Fibroblast of skin of left biceps (primary cell): ENCODE measurements at regions not wholly inside any gene's neighbourhood (a gene's known extent, or its start where the extent isn't known, plus 50 kb on each side); places are given as distances from the start of the nearest gene placed in this dataset.
"Not testable (repeated sequence)": the region's sequence is repeated elsewhere in the genome, so short reads cannot be mapped to it uniquely, and the experiment has no call there.

Experiments
- DNase-seq, 2 experiments: peaks; one replicate each; pipeline ENCODE4 v3.0.0-alpha.2; 2013; ENCODE audit warnings: low read depth in 2 of 2

DNA sequence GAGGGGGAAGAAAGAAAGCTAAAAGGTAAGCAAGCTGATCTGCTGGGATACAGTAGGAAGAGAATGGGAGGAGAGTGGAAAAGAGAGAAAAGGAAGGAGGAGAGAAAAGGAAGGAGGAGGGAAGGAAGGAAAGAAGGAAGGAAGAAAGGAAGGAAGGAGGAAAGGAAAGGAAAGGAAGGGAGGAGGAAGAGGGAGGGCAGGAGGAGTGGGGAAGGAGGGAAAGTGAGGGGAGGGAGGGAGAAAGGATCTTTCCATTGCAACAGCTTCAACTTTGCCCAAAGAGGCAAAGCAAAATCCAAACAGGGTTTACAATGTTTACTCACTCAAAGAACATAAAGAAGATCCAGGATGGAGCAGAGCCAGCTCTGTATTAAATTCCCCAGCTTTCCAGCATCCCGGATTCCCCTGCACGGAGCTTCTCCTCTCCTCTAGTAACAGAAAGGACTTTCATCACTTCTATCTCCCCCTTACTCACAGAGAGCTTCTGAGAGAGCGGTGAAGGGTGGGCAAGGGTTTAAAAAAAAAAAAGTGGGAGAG is 494.2 kb upstream of the PROK2 start:
- DNase-seq: no peak

DNA sequence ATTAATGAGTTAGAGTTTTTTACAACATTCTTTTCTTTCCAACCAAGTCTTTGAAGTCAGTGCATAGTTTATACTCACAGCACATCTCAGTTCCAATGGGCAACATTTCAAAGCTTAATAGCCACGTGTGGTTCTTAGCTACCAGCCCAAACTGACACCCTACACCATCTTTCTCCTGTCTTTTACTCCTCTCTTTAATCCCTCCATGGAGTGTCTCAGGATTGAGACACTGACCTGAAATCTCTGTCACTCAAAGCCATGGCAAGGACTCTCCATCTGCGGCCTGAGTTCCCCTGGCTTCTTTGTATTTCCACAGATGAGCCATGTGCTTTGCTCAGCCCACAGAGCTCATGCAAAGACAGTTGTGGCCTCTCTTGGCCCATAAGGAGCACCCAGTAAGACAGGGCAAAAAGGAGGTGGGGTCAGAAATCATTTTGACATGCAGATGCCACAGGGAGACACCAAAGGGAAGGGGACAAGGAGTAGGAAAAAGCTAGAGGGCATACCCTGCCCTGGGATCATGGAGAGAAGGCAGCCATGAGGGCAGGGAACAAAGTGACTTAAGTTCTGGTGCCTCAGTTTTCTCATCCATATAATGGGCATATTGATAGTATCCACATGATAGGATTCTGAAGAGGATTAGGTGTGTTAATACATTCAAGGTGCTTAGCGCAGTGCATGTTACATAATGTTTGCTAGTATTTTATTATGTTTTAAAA is 493.6 kb upstream of the PROK2 start:
- no peak for DNase-seq

DNA sequence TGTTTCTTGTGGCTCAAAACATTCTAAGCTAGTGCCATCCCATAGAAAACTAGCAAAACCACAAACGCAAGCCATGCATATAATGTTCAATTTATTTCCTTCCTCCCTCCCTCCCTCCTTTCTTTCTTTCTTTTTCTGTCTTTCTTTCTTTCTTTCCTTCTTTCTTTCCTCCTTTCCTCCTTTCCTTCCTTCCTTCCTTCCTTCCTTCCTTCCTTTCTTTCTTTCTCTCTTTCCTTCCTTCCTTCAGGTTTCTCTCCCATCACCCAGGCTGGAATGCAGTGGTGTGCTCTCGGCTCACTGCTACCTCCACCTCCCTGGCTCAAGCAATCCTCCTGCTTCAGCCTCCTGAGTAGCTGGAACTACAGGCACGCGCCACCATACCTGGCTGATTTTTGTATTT is 492.8 kb upstream of the PROK2 start:
- no peak for DNase-seq

GRCh38 chr3:72276806-72277205 is 491.9 kb upstream of the PROK2 start:
- DNase-seq: no peak

DNA sequence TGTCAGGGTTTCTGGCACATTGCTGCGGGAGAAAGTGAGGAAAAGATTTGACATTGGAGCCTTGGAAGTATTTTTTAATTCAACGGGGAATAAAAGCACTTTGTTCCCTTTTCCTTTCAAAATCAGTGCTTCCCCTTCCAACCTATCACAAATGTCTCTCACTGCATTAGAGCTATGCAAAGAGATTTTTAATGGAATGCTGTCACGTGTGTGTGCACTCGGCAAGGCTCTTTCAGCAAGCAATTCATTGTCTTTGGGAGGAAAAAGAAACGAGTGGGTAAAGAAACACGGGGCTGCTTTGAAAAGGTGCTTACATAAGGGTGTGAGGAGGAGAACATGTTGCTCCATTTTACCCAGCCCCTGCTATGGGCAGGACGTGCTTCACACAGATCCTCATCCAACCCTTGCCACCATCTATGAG is 490.4 kb upstream of the PROK2 start:
- DNase-seq: no peak

DNA sequence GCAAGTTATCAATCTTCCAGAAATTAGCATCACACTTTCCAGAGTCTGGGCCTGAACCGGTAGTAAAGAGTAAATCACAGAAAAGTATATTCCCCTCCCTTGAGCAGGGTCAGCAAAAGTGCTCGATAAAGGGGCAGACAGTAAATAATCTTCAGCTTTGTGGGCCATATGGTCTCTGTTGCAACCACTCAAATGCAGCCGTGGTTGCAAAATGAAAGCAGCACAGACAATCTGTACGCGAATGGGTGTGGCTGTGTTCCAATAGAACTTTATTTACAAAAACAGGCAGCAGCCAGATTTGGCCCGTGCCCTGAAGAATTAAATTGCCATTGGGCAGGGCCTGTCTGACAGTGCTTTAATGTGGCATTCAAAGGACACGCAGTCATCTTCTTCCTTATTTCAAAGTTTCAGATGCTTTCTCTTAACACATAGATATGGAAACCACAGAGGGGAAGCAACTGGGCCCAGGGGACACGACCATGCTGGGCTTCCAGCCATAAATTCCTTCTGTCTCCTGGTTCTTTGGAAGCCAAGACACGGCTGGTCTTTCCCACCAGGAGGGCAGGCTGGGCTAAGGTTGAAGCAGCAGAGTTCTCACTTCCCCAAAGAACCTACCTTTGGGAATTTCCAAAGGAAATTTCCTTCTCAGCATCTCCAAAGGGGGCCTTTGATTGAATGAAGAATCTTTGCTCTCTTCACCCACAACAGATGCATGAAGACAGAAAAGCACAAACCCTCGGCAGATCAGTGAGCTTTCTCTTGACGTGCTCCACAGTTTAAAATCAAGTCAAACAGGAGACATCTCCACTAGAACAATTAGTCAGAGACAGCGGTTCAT is 489.8 kb upstream of the PROK2 start:
- DNase-seq: peak; percentile 79 to 83

- DNase-seq: peak; percentile 94 to 95
Observed at GRCh38 chr3:72273615-72274014, 488.7 kb upstream of the PROK2 start.

DNA sequence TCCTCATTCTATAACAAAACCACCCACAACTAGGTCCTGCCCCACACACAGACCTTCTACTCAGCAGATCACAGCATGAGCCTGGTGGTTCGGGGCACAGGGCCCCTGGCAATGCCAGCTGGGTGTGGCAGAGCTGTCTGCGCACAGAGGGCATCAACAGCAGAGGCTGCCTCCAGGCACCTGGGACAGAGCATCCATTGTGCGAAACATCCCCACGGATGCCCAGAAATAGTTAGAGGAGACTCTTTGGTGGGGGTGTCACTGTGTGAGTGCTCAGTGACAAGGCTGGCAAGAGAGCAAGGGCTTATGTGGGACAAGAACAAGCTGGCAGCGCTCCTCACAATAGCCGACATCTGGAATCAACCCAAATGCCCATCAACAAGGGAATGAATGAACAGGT is 487.4 kb upstream of the PROK2 start:
- DNase-seq: no peak

GRCh38 chr3:72271923-72272322 is 487.0 kb upstream of the PROK2 start:
- no peak for DNase-seq

GRCh38 chr3:72271216-72271615 is 486.3 kb upstream of the PROK2 start:
- no peak for DNase-seq

GRCh38 chr3:72270730-72271129 is 485.8 kb upstream of the PROK2 start:
- no peak for DNase-seq

- DNase-seq: peak; percentile 92
Observed at GRCh38 chr3:72270072-72270681, 485.2 kb upstream of the PROK2 start.

DNA sequence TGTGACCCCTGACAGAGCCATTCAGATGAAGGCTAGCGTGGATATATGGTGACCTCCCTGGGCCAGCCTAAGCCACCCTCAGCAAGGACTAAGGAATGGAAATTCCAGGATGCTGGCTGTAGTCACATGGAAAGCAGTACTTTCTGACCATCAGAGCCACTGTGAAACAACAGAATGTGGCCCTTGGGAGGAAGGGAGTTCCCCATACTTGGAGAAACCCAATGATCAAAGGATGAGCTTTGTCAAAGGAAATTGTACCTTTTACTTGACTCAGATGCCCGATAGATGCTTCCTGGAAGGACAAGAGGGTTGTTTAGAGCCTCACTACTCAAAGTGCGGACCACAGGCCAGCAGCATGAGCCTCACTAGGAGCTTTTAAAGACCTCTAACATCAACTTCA is 484.5 kb upstream of the PROK2 start:
- no peak for DNase-seq

DNA sequence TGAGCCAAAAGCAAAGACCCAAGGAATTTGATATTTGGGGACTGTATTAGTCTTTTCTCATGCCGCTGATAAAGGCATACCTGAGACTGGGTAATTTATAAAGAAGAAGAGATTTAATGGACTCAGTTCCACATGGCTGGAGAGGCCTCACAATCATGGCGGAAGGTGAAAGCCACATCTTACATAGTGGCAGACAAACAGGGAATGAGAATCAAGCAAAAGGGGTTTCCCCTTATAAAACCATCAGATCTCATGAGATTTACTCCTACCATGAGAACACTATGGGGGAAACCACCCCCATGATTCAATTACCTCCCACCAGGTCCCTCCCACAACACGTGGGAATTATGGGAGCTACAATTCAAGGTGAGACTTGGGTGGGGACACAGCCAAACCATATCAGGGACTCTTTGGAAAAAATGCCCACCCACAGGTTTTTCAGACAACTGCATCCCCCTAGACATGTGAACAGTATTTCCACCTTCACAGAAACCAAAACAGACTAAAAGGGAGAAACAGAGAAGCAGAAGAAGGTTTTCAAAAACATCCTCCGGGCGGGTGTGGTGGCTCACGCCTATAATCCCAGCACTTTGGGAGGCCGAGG is 482.1 kb upstream of the PROK2 start:
- DNase-seq: not testable (repeated sequence)

DNA sequence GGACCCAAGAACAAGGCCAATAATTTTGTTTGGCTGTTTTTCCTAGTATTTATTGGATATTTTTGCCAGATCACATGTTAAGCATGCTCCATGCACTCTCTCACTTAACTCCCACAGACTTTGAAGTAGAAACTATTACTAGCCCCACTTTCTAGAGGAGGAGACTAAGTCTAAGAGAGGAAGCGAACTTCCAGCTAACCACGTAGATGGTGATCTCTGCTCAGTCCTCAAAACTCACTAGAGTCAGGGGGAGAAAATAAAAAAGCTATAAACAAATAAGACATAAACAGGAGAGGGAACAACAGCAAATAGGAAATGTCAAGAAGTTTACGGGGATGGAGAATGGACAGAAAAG is 481.0 kb upstream of the PROK2 start:
- DNase-seq: no peak

GRCh38 chr3:72265256-72266015 is 480.5 kb upstream of the PROK2 start:
- no peak for DNase-seq

DNA sequence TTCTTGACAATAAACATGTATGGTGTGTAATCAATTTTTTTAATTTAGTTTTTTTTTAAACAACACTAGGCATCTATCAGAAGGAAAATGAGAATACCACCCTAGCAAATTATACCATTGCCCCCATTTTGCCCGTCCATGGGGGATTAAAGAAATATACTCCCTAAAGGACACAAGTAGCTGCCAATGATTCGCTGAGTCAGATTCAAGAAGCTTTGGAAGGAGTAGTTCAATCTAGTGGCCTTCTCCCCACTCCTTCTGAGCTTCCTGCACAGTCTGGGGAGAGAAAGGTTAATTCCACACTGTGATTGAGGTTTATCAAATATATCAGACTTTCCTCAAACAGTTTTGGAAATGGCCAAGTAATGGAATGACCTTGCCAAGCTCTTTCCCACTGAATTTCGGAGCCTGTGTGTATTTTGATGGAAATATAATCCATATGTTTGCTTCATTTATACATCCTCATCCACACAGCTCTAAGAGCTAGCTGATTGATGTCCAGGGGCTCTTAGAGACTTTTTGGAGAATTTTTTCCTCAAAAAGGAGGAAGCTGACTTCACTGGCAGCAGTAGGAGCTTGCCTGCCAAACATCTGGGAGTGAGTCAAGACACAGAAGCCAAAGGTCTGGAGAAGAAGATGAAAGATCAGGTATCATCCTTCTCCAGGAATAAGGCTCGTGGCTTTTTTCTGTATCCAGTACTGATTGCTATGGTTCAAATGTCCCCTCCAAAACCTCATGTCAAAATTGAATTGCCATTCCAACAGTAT is 478.5 kb upstream of the PROK2 start:
- DNase-seq: no peak

DNA sequence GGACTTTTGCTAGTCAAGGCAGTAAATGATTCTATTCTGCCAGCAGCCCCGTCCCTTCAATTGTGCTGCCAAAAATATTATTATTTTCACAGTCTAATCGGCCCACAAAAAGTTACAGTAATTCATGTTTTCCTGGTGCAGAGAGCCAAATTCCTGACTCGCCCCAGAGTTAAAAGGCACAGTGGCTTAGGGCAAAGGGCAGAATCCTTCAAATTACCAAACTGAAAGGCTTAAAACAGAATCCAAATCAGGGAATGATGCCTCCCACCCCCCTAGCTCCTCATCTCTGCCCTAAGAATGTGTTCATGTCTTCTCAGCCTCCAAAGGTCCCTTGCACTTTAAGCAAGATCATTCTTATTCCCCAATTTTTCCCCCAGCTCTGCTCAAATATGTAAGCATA is 477.8 kb upstream of the PROK2 start:
- DNase-seq: no peak

DNA sequence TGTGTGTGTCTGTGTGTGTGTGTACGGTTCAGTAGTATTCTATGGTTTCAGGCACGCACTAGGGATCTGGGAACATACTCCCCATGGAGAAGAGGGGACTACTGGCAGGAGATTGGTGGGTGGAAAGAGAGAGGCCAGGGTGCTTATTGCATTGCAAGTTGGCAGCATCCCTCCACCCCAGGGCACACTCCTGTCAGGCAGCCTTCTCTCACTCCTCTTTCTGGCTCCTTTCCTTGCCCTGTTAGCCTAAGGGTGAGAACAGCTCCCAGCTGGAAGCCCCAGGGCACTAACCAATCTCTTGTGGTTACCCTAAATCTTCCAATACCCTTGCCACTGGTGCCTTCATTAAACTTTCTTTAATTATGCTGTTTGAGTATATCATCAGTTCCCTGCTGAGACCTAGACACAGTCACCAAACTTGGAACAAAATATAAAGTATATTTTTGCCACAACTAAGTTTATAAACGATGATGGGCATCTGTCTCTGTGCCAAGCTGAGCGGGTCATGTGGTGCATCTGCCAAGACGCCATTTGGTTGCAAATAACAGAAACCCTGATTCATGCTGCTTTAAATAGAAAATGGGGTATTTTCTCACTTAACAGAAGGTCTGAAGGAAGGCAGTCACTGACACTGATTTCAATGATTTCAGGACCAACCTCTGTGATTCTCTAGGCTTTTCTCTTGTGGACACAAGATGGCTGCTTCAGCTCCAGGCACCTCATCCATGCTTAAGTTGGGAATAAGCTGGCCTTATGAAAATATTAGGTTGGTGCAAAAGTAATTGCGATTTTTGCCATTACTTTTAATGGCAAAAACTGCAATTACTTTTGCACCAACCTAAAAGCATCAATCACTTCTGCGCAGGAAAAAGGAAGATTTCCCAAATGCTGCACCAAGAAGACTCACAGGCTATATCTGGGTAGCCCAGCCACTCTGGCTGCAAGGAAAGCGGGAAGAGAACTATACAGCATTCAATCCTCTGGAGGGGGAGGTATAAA is 476.9 kb upstream of the PROK2 start:
- no peak for DNase-seq

DNA sequence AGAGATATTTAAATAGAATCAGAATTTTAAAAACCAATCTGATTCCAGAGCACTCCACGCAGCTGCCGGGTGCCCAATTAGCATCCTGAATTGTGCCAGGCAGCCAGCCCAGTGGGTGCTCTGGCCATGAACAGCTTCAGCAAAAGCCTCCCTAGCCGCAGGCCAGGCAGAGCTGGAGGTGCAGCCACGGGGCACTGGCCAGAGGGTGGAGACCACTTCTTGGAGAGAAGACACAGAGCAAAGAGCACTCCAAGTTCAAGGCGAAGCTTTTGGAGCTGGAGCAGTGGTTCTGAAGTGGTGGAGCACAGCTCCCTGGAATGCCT is 475.6 kb upstream of the PROK2 start:
- DNase-seq: no peak
